H9 (cell line): ENCODE measurements at regions not wholly inside any gene's neighbourhood (a gene's known extent, or its start where the extent isn't known, plus 50 kb on each side); places are given as distances from the start of the nearest gene placed in this dataset.

ENCODE experiments used
- DNase-seq: peaks from one replicate; pipeline ENCODE4 v3.0.0-alpha.2; 2017
- H2AFZ ChIP-seq: one replicate; pipeline ENCODE4 v1.6.1; 2013; ENCODE audit warnings: mild to moderate bottlenecking, low read length, control low read depth, moderate library complexity
- H2AK5ac ChIP-seq: 2 replicates; pipeline ENCODE4 v1.6.1; 2013; ENCODE audit warnings: low read length, control low read depth, mixed read lengths; ENCODE audit not compliant: insufficient read length
- H2BK120ac ChIP-seq: one replicate; pipeline ENCODE4 v1.6.1; 2013; ENCODE audit warnings: low read depth, mild to moderate bottlenecking, low read length, control low read depth, inconsistent platforms; ENCODE audit not compliant: poor library complexity, severe bottlenecking
- H2BK12ac ChIP-seq: 2 replicates; pipeline ENCODE4 v1.6.1; 2013; ENCODE audit warnings: low read length, control low read depth, mixed read lengths, low read depth; ENCODE audit not compliant: insufficient read length
- H2BK15ac ChIP-seq: 2 replicates; pipeline ENCODE4 v1.6.1; 2013; ENCODE audit warnings: low read depth, low read length, control low read depth
- H2BK20ac ChIP-seq: one replicate; pipeline ENCODE4 v1.6.1; 2013; ENCODE audit warnings: low read depth, mild to moderate bottlenecking, low read length, control low read depth, inconsistent platforms; ENCODE audit not compliant: poor library complexity, severe bottlenecking
- H2BK5ac ChIP-seq: 2 replicates; pipeline ENCODE4 v1.6.1; 2013; ENCODE audit warnings: low read length, control low read depth, mixed read lengths; ENCODE audit not compliant: insufficient read length
- H3K14ac ChIP-seq: 2 replicates; pipeline ENCODE4 v1.6.1; 2013; ENCODE audit warnings: low read length, control low read depth; ENCODE audit not compliant: insufficient read depth
- H3K18ac ChIP-seq: 2 replicates; pipeline ENCODE4 v1.6.1; 2013; ENCODE audit warnings: low read depth, mild to moderate bottlenecking, mixed read lengths, low read length, control low read depth; ENCODE audit not compliant: insufficient read length
- H3K23ac ChIP-seq: 2 replicates; pipeline ENCODE4 v1.6.1; 2013; ENCODE audit warnings: low read length, control low read depth, mixed read lengths, low read depth; ENCODE audit not compliant: insufficient read length
- H3K23me2 ChIP-seq: 2 replicates; pipeline ENCODE4 v1.6.1; 2013; ENCODE audit warnings: low read depth, mild to moderate bottlenecking, mixed read lengths, low read length, control low read depth; ENCODE audit not compliant: insufficient read length, poor library complexity, severe bottlenecking
- H3K27ac ChIP-seq: 2 replicates; pipeline ENCODE4 v1.5.1; 2013; ENCODE audit warnings: low read length, control low read depth, mixed read lengths, low read depth; ENCODE audit not compliant: insufficient read length
- H3K27me3 ChIP-seq: 2 replicates; pipeline ENCODE4 v1.6.1; 2013; ENCODE audit warnings: low read length, control low read depth, inconsistent platforms; ENCODE audit not compliant: insufficient read depth
- H3K4ac ChIP-seq: 2 replicates; pipeline ENCODE4 v1.6.1; 2013; ENCODE audit warnings: low read depth, mild to moderate bottlenecking, control low read depth, inconsistent platforms, low read length, moderate library complexity
- H3K4me1 ChIP-seq: 2 replicates; pipeline ENCODE4 v1.6.1; 2013; ENCODE audit warnings: low read length, control low read depth, inconsistent platforms; ENCODE audit not compliant: insufficient read depth
- H3K4me2 ChIP-seq: 2 replicates; pipeline ENCODE4 v1.6.1; 2013; ENCODE audit warnings: low read length, control low read depth, mixed read lengths; ENCODE audit not compliant: insufficient read length, insufficient read depth
- H3K56ac ChIP-seq: 2 replicates; pipeline ENCODE4 v1.6.1; 2013; ENCODE audit warnings: low read depth, mild to moderate bottlenecking, mixed read lengths, low read length, control low read depth; ENCODE audit not compliant: insufficient read length
- H3K79me1 ChIP-seq: 2 replicates; pipeline ENCODE4 v1.6.1; 2013; ENCODE audit warnings: low read depth, mild to moderate bottlenecking, moderate library complexity, low read length, control low read depth, inconsistent platforms; ENCODE audit not compliant: insufficient read depth, poor library complexity, severe bottlenecking
- H3K79me2 ChIP-seq: 2 replicates; pipeline ENCODE4 v1.6.1; 2013; ENCODE audit warnings: low read length, control low read depth, inconsistent platforms; ENCODE audit not compliant: insufficient read depth
- H3K9ac ChIP-seq: 2 replicates; pipeline ENCODE4 v1.6.1; 2013; ENCODE audit warnings: low read length, control low read depth, mixed read lengths; ENCODE audit not compliant: insufficient read length; ENCODE audit errors: extremely low read depth
- H3K9me3 ChIP-seq: one replicate; pipeline ENCODE4 v1.6.1; 2013; ENCODE audit warnings: low read depth, low read length, inconsistent platforms; ENCODE audit not compliant: control insufficient read depth
- H3T11ph ChIP-seq: one replicate; pipeline ENCODE4 v1.6.1; 2013; ENCODE audit warnings: mild to moderate bottlenecking, low read length, control low read depth, inconsistent platforms
- H4K20me1 ChIP-seq: one replicate; pipeline ENCODE4 v1.6.1; 2013; ENCODE audit not compliant: control insufficient read depth, insufficient read length, insufficient read depth
- H4K5ac ChIP-seq: 2 replicates; pipeline ENCODE4 v1.6.1; 2013; ENCODE audit warnings: low read depth, mild to moderate bottlenecking, mixed read lengths, low read length, control low read depth; ENCODE audit not compliant: insufficient read length
- H4K8ac ChIP-seq: replicated peaks from 2 replicates; pipeline ENCODE4 v1.6.1; 2013; ENCODE audit warnings: low read length, control low read depth, mixed read lengths, low read depth; ENCODE audit not compliant: insufficient read length
- H4K91ac ChIP-seq: 2 replicates; pipeline ENCODE4 v1.6.1; 2013; ENCODE audit warnings: low read depth, mild to moderate bottlenecking, moderate library complexity, mixed read lengths, low read length, control low read depth; ENCODE audit not compliant: insufficient read length
- H3K27ac Mint-ChIP-seq, 3 experiments: 2 replicates in 2 of 3; 3 replicates in 1 of 3; pipeline ENCODE4 v1.8.0; 2020 to 2021; ENCODE audit warnings: mixed read lengths in 3 of 3, mild to moderate bottlenecking in 1 of 3, moderate library complexity in 1 of 3
- H3K27me3 Mint-ChIP-seq: 2 replicates; pipeline ENCODE4 v1.8.0; 2021; ENCODE audit warnings: low read depth, mild to moderate bottlenecking, moderate library complexity, mixed read lengths
- H3K36me3 Mint-ChIP-seq, 3 experiments: 2 replicates in 2 of 3; 3 replicates in 1 of 3; pipeline ENCODE4 v1.8.0; 2020 to 2021; ENCODE audit warnings: low read depth in 3 of 3, mixed read lengths in 3 of 3; ENCODE audit not compliant: insufficient read depth in 1 of 3
- H3K4me1 Mint-ChIP-seq, 2 experiments: 2 replicates each; pipeline ENCODE4 v1.8.0; 2020; ENCODE audit warnings: mixed read lengths in 2 of 2
- H3K4me3 Mint-ChIP-seq, 2 experiments: 2 replicates in 1 of 2; 3 replicates in 1 of 2; pipeline ENCODE4 v1.8.0; 2020 to 2021; ENCODE audit warnings: mild to moderate bottlenecking in 2 of 2, mixed read lengths in 2 of 2, moderate library complexity in 1 of 2
- H3K9me3 Mint-ChIP-seq, 2 experiments: 2 replicates in 1 of 2; 3 replicates in 1 of 2; pipeline ENCODE4 v1.8.0; 2020; ENCODE audit warnings: mild to moderate bottlenecking in 2 of 2, mixed read lengths in 2 of 2, moderate library complexity in 1 of 2
- CTCF ChIP-seq: fragments of 200-600 bp; sonication (generic); conservative IDR thresholded peaks from 3 replicates; pipeline ENCODE4 v1.8.0; 2021; ENCODE audit warnings: antibody characterized with exemption, mild to moderate bottlenecking
- WGBS: extraction: QIAGEN DNeasy Blood & Tissue Kit; methylation state at CpG from one replicate; pipeline ENCODE4 v1.1.7; 2013; ENCODE audit warnings: missing lambda C conversion rate, low lambda C conversion rate, mixed read lengths; ENCODE audit not compliant: insufficient read length; ENCODE audit errors: extremely low coverage; 5-methylcytosine and 5-hydroxymethylcytosine counted together

GRCh38 chr19:20431826-20432225 lies 133.8 kb downstream of the ZNF737 start:
- H3K79me1 ChIP-seq: no peaks in the 10 kb centered on the region
- WGBS: no CpG with 5 or more reads among the region's 5 CpGs

More at GRCh38 chr19:20431826-20432225, 133.8 kb downstream of the ZNF737 start:
- Mint-ChIP-seq H3K27me3 (no peaks in the 10 kb centered on the region), H3K4me1 (peaks cover 5 to 7% of the 10 kb centered on the region in 2 experiments; a peak in 2 of 4 replicates), H3K4me3 (no peak overlapping the region), H3K9me3 (no peaks in the 10 kb centered on the region), H3K36me3 (no peaks in the 10 kb centered on the region), H3K27ac (no peak overlapping the region)
- Histone ChIP-seq H4K8ac (no peak overlapping the region), H3K18ac (no peak overlapping the region), H4K5ac (no peak overlapping the region), H3K23me2 (no peaks in the 10 kb centered on the region), H3K9me3 (no peaks in the 10 kb centered on the region), H3K4me2 (no peak overlapping the region), H2BK120ac (no peak overlapping the region), H2BK5ac (no peak overlapping the region), H4K20me1 (no peaks in the 10 kb centered on the region), H2BK12ac (no peak overlapping the region), H2AK5ac (no peak overlapping the region), H3K23ac (no peak overlapping the region), H3K4me1 (no peaks in the 10 kb centered on the region), H3K79me2 (no peaks in the 10 kb centered on the region), H2BK20ac (no peak overlapping the region), H3K27ac (no peak overlapping the region), H3K4ac (no peak overlapping the region), H3K27me3 (no peaks in the 10 kb centered on the region), H3K9ac (no peak overlapping the region), H2AFZ (no peak overlapping the region), H4K91ac (no peak overlapping the region), H3K14ac (no peak overlapping the region), H3T11ph (no peak overlapping the region), H2BK15ac (no peak overlapping the region), H3K56ac (no peak overlapping the region)
- no peak for TF ChIP-seq CTCF
- DNase-seq: no peak
